ENCODE measurements at regions not wholly inside any gene's neighbourhood (a gene's known extent, or its start where the extent isn't known, plus 50 kb on each side); places are given as distances from the start of the nearest gene placed in this dataset.
"Not testable (repeated sequence)": the region's sequence is repeated elsewhere in the genome, so short reads cannot be mapped to it uniquely, and the experiment has no call there.

- Histone ChIP-seq H3K9ac (ENCODE audit: low read depth, low read length) (no peak overlapping the region), H3K4me1 (ENCODE audit: insufficient read depth, low read length) (no peaks in the 10 kb centered on the region), H3K4me3 (ENCODE audit: low read length) (no peak overlapping the region), H3K9me3 (ENCODE audit: insufficient read depth, low read depth, low read length) (no peaks in the 10 kb centered on the region), H3K27me3 (ENCODE audit: insufficient read depth, low read length) (no peaks in the 10 kb centered on the region), H3K36me3 (ENCODE audit: insufficient read depth, low read length) (no peaks in the 10 kb centered on the region), H3K27ac (ENCODE audit: low read depth, low read length) (no peak overlapping the region)
- WGBS = 100% methylated on average over 1 of the region's 1 CpG
Measured at GRCh38 chr10:129213256-129213655, 253.8 kb upstream of the MGMT start.

DNA sequence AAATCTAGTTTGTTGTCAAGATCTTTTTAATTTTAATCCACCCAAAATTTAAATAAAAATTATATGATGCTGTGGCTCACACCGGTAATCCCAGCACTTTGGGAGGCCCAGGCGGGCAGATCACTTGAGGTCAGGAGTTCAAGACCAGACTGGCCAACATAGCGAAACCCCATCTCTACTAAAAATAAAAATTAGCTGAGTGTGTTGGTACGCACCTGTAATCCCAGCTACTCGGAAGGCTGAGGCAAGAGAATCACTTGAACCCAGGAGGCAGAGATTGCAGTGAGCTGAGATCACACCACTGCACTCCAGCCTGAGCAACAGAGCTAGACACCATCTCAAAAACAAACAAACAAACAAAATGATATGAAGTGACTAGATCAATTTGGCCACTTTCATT is 253.0 kb upstream of the MGMT start:
- not testable (repeated sequence) for H3K4me3 ChIP-seq (ENCODE audit: low read length); H3K4me1 ChIP-seq (ENCODE audit: insufficient read depth, low read length); H3K27ac ChIP-seq (ENCODE audit: low read depth, low read length); H3K36me3 ChIP-seq (ENCODE audit: insufficient read depth, low read length); H3K9ac ChIP-seq (ENCODE audit: low read depth, low read length); H3K9me3 ChIP-seq (ENCODE audit: insufficient read depth, low read depth, low read length); H3K27me3 ChIP-seq (ENCODE audit: insufficient read depth, low read length)
- 89% methylated on average over 5 of the region's 5 CpGs for WGBS

- H3K27me3 ChIP-seq (ENCODE audit: insufficient read depth, low read length) = no peaks in the 10 kb centered on the region
- WGBS = 98% methylated on average over 4 of the region's 5 CpGs
- H3K4me1 ChIP-seq (ENCODE audit: insufficient read depth, low read length) = no peaks in the 10 kb centered on the region
- no peak overlapping the region for H3K9ac ChIP-seq (ENCODE audit: low read depth, low read length)
- H3K27ac ChIP-seq (ENCODE audit: low read depth, low read length) = no peak overlapping the region
- no peak overlapping the region for H3K4me3 ChIP-seq (ENCODE audit: low read length)
- no peaks in the 10 kb centered on the region for H3K36me3 ChIP-seq (ENCODE audit: insufficient read depth, low read length)
- H3K9me3 ChIP-seq (ENCODE audit: insufficient read depth, low read depth, low read length) = no peaks in the 10 kb centered on the region
Measured at GRCh38 chr10:129219364-129219763, 247.7 kb upstream of the MGMT start.

GRCh38 chr10:129222436-129222835 is 244.6 kb upstream of the MGMT start:
- H3K4me1 ChIP-seq (ENCODE audit: insufficient read depth, low read length) = no peaks in the 10 kb centered on the region
- no peak overlapping the region for H3K9ac ChIP-seq (ENCODE audit: low read depth, low read length)
- no peaks in the 10 kb centered on the region for H3K36me3 ChIP-seq (ENCODE audit: insufficient read depth, low read length)
- H3K27ac ChIP-seq (ENCODE audit: low read depth, low read length) = no peak overlapping the region
- H3K9me3 ChIP-seq (ENCODE audit: insufficient read depth, low read depth, low read length) = no peaks in the 10 kb centered on the region
- no CpG with 5 or more reads among the region's 3 CpGs for WGBS
- no peak overlapping the region for H3K4me3 ChIP-seq (ENCODE audit: low read length)
- H3K27me3 ChIP-seq (ENCODE audit: insufficient read depth, low read length) = no peaks in the 10 kb centered on the region

GRCh38 chr10:129223363-129223762 is 243.7 kb upstream of the MGMT start:
- H3K27ac ChIP-seq (ENCODE audit: low read depth, low read length) = no peak overlapping the region
- no peak overlapping the region for H3K9ac ChIP-seq (ENCODE audit: low read depth, low read length)
- 95% methylated on average over 6 of the region's 6 CpGs for WGBS
- no peaks in the 10 kb centered on the region for H3K4me1 ChIP-seq (ENCODE audit: insufficient read depth, low read length)
- no peak overlapping the region for H3K4me3 ChIP-seq (ENCODE audit: low read length)
- H3K27me3 ChIP-seq (ENCODE audit: insufficient read depth, low read length) = no peaks in the 10 kb centered on the region
- no peaks in the 10 kb centered on the region for H3K36me3 ChIP-seq (ENCODE audit: insufficient read depth, low read length)
- no peaks in the 10 kb centered on the region for H3K9me3 ChIP-seq (ENCODE audit: insufficient read depth, low read depth, low read length)

DNA sequence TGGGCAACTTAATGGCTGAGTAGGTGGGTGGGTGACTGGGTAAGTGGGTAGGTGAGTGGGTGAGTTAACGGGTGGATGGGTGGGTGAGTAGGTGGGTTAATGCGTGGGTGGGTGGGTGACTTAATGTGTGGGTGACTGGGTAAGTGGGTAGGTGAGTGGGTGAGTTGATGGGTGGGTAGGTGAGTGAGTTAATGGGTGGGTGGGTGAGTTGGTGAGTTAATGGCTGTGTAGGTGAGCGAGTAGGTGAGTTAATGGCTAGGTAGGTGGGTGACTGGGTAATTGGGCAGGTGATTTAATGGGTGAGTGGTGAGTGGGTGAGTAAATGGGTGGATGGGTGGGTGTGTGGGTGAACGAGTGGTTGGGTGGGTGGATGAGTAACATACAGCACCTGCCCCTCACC is 243.0 kb upstream of the MGMT start:
- Histone ChIP-seq H3K27me3 (ENCODE audit: insufficient read depth, low read length) (no peaks in the 10 kb centered on the region), H3K9ac (ENCODE audit: low read depth, low read length) (no peak overlapping the region), H3K4me1 (ENCODE audit: insufficient read depth, low read length) (no peaks in the 10 kb centered on the region), H3K4me3 (ENCODE audit: low read length) (no peak overlapping the region), H3K27ac (ENCODE audit: low read depth, low read length) (no peak overlapping the region), H3K36me3 (ENCODE audit: insufficient read depth, low read length) (no peaks in the 10 kb centered on the region), H3K9me3 (ENCODE audit: insufficient read depth, low read depth, low read length) (no peaks in the 10 kb centered on the region)
- 95% methylated on average over 4 of the region's 4 CpGs for WGBS

GRCh38 chr10:129231821-129232220 is 235.2 kb upstream of the MGMT start:
- 95% methylated on average over 8 of the region's 9 CpGs for WGBS
- Histone ChIP-seq H3K9ac (ENCODE audit: low read depth, low read length) (no peak overlapping the region), H3K4me1 (ENCODE audit: insufficient read depth, low read length) (no peaks in the 10 kb centered on the region), H3K4me3 (ENCODE audit: low read length) (no peak overlapping the region), H3K36me3 (ENCODE audit: insufficient read depth, low read length) (no peaks in the 10 kb centered on the region), H3K9me3 (ENCODE audit: insufficient read depth, low read depth, low read length) (no peaks in the 10 kb centered on the region), H3K27ac (ENCODE audit: low read depth, low read length) (no peak overlapping the region), H3K27me3 (ENCODE audit: insufficient read depth, low read length) (no peaks in the 10 kb centered on the region)

GRCh38 chr10:129233351-129234148 is 233.5 kb upstream of the MGMT start:
- Histone ChIP-seq H3K9me3 (ENCODE audit: insufficient read depth, low read depth, low read length) (no peaks in the 10 kb centered on the region), H3K4me3 (ENCODE audit: low read length) (no peak overlapping the region), H3K9ac (ENCODE audit: low read depth, low read length) (no peak overlapping the region), H3K4me1 (ENCODE audit: insufficient read depth, low read length) (no peaks in the 10 kb centered on the region), H3K27ac (ENCODE audit: low read depth, low read length) (no peak overlapping the region), H3K36me3 (ENCODE audit: insufficient read depth, low read length) (no peaks in the 10 kb centered on the region), H3K27me3 (ENCODE audit: insufficient read depth, low read length) (no peaks in the 10 kb centered on the region)
- WGBS = 94% methylated on average over 15 of the region's 15 CpGs

- no peak overlapping the region for H3K27ac ChIP-seq (ENCODE audit: low read depth, low read length)
- no peaks in the 10 kb centered on the region for H3K36me3 ChIP-seq (ENCODE audit: insufficient read depth, low read length)
- WGBS = 92% methylated on average over 17 of the region's 17 CpGs
- no peaks in the 10 kb centered on the region for H3K9me3 ChIP-seq (ENCODE audit: insufficient read depth, low read depth, low read length)
- no peaks in the 10 kb centered on the region for H3K27me3 ChIP-seq (ENCODE audit: insufficient read depth, low read length)
- no peaks in the 10 kb centered on the region for H3K4me1 ChIP-seq (ENCODE audit: insufficient read depth, low read length)
- no peak overlapping the region for H3K9ac ChIP-seq (ENCODE audit: low read depth, low read length)
- H3K4me3 ChIP-seq (ENCODE audit: low read length) = no peak overlapping the region
Measured at GRCh38 chr10:129236274-129236691, 230.8 kb upstream of the MGMT start.

DNA sequence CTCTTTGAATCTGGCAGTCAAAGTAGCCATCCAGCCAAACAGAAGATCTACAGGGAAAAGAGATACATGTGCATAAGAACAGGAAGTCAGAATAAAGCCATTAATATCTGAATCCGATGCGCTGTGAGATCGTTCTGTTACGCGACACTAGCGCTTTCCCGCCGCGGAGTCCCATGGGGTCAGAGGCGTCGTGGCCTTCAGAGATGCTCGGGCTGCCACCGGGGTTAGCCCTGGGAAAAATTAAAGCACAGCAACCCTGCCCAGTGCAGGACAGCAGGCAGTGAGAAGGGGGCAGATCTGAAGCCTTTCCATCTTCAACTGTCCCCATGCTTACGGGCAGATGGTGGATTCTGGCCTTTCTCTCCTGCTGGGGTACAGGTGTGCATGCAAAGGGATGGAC is 225.6 kb upstream of the MGMT start:
- Histone ChIP-seq H3K27me3 (ENCODE audit: insufficient read depth, low read length) (no peaks in the 10 kb centered on the region), H3K9me3 (ENCODE audit: insufficient read depth, low read depth, low read length) (no peaks in the 10 kb centered on the region), H3K4me3 (ENCODE audit: low read length) (no peak overlapping the region), H3K9ac (ENCODE audit: low read depth, low read length) (no peak overlapping the region), H3K36me3 (ENCODE audit: insufficient read depth, low read length) (no peaks in the 10 kb centered on the region), H3K4me1 (ENCODE audit: insufficient read depth, low read length) (no peaks in the 10 kb centered on the region), H3K27ac (ENCODE audit: low read depth, low read length) (no peak overlapping the region)
- 92% methylated on average over 14 of the region's 14 CpGs for WGBS

DNA sequence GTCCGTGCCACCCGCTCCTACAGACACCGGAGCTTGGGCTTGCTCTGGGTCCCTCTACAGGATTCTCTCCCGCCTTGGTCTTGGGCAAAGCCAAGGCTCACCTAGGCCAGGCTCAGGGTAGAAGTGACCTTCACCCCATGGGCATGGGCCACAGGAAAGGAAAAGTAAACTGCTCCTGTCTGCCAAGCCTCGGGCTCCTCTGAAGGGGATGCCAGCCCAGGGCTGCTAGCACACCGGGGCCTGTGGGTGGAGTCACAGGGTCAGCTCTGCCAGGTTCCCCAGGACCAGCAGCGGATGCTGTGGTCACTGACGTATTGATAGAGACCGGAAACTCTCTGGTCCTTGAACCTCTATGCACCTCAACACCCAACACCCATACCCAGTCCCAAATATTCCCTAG is 222.7 kb upstream of the MGMT start:
- Histone ChIP-seq H3K36me3 (ENCODE audit: insufficient read depth, low read length) (no peaks in the 10 kb centered on the region), H3K27me3 (ENCODE audit: insufficient read depth, low read length) (no peaks in the 10 kb centered on the region), H3K4me3 (ENCODE audit: low read length) (no peak overlapping the region), H3K9ac (ENCODE audit: low read depth, low read length) (no peak overlapping the region), H3K9me3 (ENCODE audit: insufficient read depth, low read depth, low read length) (no peaks in the 10 kb centered on the region), H3K4me1 (ENCODE audit: insufficient read depth, low read length) (no peaks in the 10 kb centered on the region), H3K27ac (ENCODE audit: low read depth, low read length) (no peak overlapping the region)
- whole genome bisulfite sequencing = 97% methylated on average over 9 of the region's 9 CpGs

- H3K9me3 ChIP-seq (ENCODE audit: insufficient read depth, low read depth, low read length) = no peaks in the 10 kb centered on the region
- no peaks in the 10 kb centered on the region for H3K4me1 ChIP-seq (ENCODE audit: insufficient read depth, low read length)
- no peak overlapping the region for H3K4me3 ChIP-seq (ENCODE audit: low read length)
- H3K27ac ChIP-seq (ENCODE audit: low read depth, low read length) = no peak overlapping the region
- no peaks in the 10 kb centered on the region for H3K36me3 ChIP-seq (ENCODE audit: insufficient read depth, low read length)
- no peak overlapping the region for H3K9ac ChIP-seq (ENCODE audit: low read depth, low read length)
- WGBS = 93% methylated on average over 9 of the region's 9 CpGs
- no peaks in the 10 kb centered on the region for H3K27me3 ChIP-seq (ENCODE audit: insufficient read depth, low read length)
Measured at GRCh38 chr10:129244757-129245156, 222.3 kb upstream of the MGMT start.
